ENCODE measurements at regions not wholly inside any gene's neighbourhood (a gene's known extent, or its start where the extent isn't known, plus 50 kb on each side); places are given as distances from the start of the nearest gene placed in this dataset.

DNA sequence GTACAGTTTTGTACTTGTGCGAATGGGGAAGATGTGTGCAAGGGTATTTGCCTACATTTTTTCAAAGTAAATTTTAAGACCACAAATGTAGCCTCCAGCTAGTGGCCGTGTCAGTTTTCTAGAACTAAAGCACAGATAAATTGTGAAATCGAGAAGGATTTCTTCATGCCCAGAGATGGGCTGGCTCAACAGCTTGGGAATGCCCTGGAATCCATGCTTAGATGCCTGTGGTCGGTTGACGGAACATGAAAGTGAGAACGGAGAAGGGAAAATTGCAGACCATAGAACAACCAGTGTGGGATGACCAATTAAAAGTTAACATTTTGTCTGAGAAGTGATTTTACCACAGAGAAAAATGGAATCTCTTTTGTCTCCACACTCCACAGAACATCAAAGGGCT lies 73.2 kb upstream of the VCX2 start:
- 75 to 91% (median 84%) methylated on average over 6 of the region's 6 CpGs for WGBS, 3 donors

GRCh38 chrX:8245411-8245810 lies 74.3 kb upstream of the VCX2 start:
- TF ChIP-seq, protein P1, sequence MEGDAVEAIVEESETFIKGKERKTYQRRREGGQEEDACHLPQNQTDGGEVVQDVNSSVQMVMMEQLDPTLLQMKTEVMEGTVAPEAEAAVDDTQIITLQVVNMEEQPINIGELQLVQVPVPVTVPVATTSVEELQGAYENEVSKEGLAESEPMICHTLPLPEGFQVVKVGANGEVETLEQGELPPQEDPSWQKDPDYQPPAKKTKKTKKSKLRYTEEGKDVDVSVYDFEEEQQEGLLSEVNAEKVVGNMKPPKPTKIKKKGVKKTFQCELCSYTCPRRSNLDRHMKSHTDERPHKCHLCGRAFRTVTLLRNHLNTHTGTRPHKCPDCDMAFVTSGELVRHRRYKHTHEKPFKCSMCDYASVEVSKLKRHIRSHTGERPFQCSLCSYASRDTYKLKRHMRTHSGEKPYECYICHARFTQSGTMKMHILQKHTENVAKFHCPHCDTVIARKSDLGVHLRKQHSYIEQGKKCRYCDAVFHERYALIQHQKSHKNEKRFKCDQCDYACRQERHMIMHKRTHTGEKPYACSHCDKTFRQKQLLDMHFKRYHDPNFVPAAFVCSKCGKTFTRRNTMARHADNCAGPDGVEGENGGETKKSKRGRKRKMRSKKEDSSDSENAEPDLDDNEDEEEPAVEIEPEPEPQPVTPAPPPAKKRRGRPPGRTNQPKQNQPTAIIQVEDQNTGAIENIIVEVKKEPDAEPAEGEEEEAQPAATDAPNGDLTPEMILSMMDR (IDR thresholded peaks at IDR 0.05), result no peak
- DNase-seq (no peak), ATAC-seq (no peak)
- 86 to 100% (median 89%) methylated on average over 1 of the region's 1 CpG for WGBS, 3 donors
- Histone ChIP-seq H3K4me1 (no peaks in the 10 kb centered on the region), H3K36me3 (ENCODE audit: insufficient read depth in 1 of 2, low read depth in 1 of 2) (no peaks in the 10 kb centered on the region), H3K27me3 (ENCODE audit: insufficient read depth in 3 of 3, low read length in 2 of 3) (no peaks in the 10 kb centered on the region), H3K4me3 (no peak overlapping the region), H3K9me3 (no peaks in the 10 kb centered on the region), H3K27ac (no peak overlapping the region)
- intact Hi-C loops (cut with DNase I), result no loop called here

More for the DNA sequence above, 73.2 kb upstream of the VCX2 start:
- intact Hi-C loops (cut with DNase I), result no loop called here
- ATAC-seq (no peak), DNase-seq (no peak)
- H3K27me3 ChIP-seq (ENCODE audit: insufficient read depth in 3 of 3, low read length in 2 of 3), result no peaks in the 10 kb centered on the region
- no peak overlapping the region for H3K4me3 ChIP-seq
- no peaks in the 10 kb centered on the region for H3K4me1 ChIP-seq
- TF ChIP-seq, protein P1 (IDR thresholded peaks at IDR 0.05), result no peak
- H3K36me3 ChIP-seq (ENCODE audit: insufficient read depth in 1 of 2, low read depth in 1 of 2), result no peaks in the 10 kb centered on the region
- H3K27ac ChIP-seq, result no peak overlapping the region
- H3K9me3 ChIP-seq, result no peaks in the 10 kb centered on the region

DNA sequence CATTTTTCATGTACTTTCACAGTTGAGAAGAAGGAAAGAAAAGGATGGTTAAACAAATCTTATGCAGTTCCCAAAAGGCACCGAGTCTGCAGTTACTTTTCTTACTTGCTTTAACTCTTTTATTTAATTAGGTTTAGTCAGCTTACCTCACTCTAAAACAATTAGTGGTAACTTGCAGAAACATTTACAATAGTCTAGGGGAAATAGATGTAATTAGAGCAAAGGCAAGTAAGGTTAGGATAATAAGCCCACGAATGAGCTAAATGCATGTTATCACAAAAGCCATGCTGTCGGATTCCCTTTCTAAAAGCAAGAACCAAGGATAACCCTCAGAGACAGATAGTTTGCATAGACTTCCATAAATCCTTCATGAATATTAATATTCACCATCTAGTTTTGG lies 82.0 kb upstream of the VCX2 start:
- Histone ChIP-seq H3K4me1 (no peaks in the 10 kb centered on the region), H3K36me3 (ENCODE audit: insufficient read depth in 1 of 2, low read depth in 1 of 2) (no peaks in the 10 kb centered on the region), H3K9me3 (no peaks in the 10 kb centered on the region), H3K27me3 (ENCODE audit: insufficient read depth in 3 of 3, low read length in 2 of 3) (no peaks in the 10 kb centered on the region), H3K4me3 (no peak overlapping the region), H3K27ac (no peak overlapping the region)
- DNase-seq, result no peak
- no peak for ATAC-seq
- TF ChIP-seq, protein P1 (IDR thresholded peaks at IDR 0.05), result no peak
- 68 to 75% (median 68%) methylated on average over 3 of the region's 3 CpGs for WGBS, 3 donors
- intact Hi-C loops (cut with DNase I), result no loop called here

- H3K36me3 ChIP-seq (ENCODE audit: insufficient read depth in 1 of 2, low read depth in 1 of 2), result no peaks in the 10 kb centered on the region
- TF ChIP-seq, protein P1 (IDR thresholded peaks at IDR 0.05), result no peak
- intact Hi-C loops (cut with DNase I), result no loop called here
- no peaks in the 10 kb centered on the region for H3K9me3 ChIP-seq
- ATAC-seq (no peak), DNase-seq (no peak)
- no peak overlapping the region for H3K4me3 ChIP-seq
- 48 to 70% (median 66%) methylated on average over 2 of the region's 2 CpGs for WGBS, 3 donors
- H3K27ac ChIP-seq, result no peak overlapping the region
- H3K27me3 ChIP-seq (ENCODE audit: insufficient read depth in 3 of 3, low read length in 2 of 3), result no peaks in the 10 kb centered on the region
- H3K4me1 ChIP-seq, result no peaks in the 10 kb centered on the region
Measured at GRCh38 chrX:8254401-8254800, 83.3 kb upstream of the VCX2 start.

DNA sequence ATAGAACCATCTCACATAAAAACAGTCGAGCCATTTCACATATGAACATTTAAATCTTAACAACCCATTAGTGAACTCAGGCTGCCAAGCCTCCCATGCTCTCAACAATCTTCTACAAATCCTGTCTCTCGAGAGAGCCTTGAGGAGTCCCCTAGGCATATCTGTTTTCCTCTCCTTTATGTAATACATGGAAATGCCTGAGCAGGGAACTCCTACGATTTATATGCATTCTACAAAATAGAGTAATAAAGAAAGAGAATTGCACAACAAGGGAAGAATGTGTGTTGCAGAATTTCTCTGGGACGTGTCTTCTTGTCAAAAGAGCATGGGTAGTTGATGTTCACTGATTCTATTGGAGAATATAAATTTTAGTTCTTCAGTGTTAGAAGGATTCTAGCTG lies 101.8 kb upstream of the VCX2 start:
- no peaks in the 10 kb centered on the region for H3K27me3 ChIP-seq (ENCODE audit: insufficient read depth in 3 of 3, low read length in 2 of 3)
- H3K4me3 ChIP-seq, result no peak overlapping the region
- intact Hi-C loops (cut with DNase I), result no loop called here
- TF ChIP-seq, protein P1 (IDR thresholded peaks at IDR 0.05), result no peak
- H3K4me1 ChIP-seq, result no peaks in the 10 kb centered on the region
- H3K27ac ChIP-seq, result no peak overlapping the region
- DNase-seq (no peak), ATAC-seq (no peak)
- no peaks in the 10 kb centered on the region for H3K36me3 ChIP-seq (ENCODE audit: insufficient read depth in 1 of 2, low read depth in 1 of 2)
- no peaks in the 10 kb centered on the region for H3K9me3 ChIP-seq
- WGBS, 3 donors, result 59 to 67% (median 63%) methylated on average over 4 of the region's 4 CpGs
